ENCODE measurements at regions not wholly inside any gene's neighbourhood (a gene's known extent, or its start where the extent isn't known, plus 50 kb on each side); places are given as distances from the start of the nearest gene placed in this dataset.

GRCh38 chr2:212692466-212692865 is 153.9 kb upstream of the ERBB4 start:
- TF ChIP-seq FOS (IDR thresholded peaks at IDR 0.05; ENCODE audit: borderline replicate concordance, insufficient read depth, low read length) (no peak), POLR2AphosphoS5 (IDR thresholded peaks at IDR 0.05; ENCODE audit: insufficient read depth, low read depth, low read length) (no peak)
- TF ChIP-seq, protein P1, sequence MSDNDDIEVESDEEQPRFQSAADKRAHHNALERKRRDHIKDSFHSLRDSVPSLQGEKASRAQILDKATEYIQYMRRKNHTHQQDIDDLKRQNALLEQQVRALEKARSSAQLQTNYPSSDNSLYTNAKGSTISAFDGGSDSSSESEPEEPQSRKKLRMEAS (IDR thresholded peaks at IDR 0.05; ENCODE audit: insufficient read depth, insufficient read length), result no peak
